GM23338 (cell line): ENCODE measurements at regions not wholly inside any gene's neighbourhood (a gene's known extent, or its start where the extent isn't known, plus 50 kb on each side); places are given as distances from the start of the nearest gene placed in this dataset.
A peak's percentile ranks its signal among the peaks of the same experiment; 100 is the strongest.

Source experiments
- ATAC-seq: fragments of 200-7000 bp; cut with Tn5 transposase; 3 replicates; pipeline ENCODE4 v1.9.1; 2020
- DNase-seq: peaks from one replicate; pipeline ENCODE4 v3.0.0-alpha.2; 2015; ENCODE audit warnings: low spot score
- H2AFZ ChIP-seq: fragments of 200-600 bp; sonication (generic); 2 replicates; pipeline ENCODE4 v1.8.0; 2016; ENCODE audit warnings: antibody characterized with exemption, mild to moderate bottlenecking, moderate library complexity
- H3F3A ChIP-seq: fragments of 200-600 bp; sonication (generic); replicated peaks from 2 replicates; pipeline ENCODE4 v1.8.0; 2017; ENCODE audit warnings: antibody characterized with exemption, mixed run types, low read depth
- H3K27ac ChIP-seq: fragments of 200-600 bp; sonication (generic); 2 replicates; pipeline ENCODE4 v1.6.1; 2016; ENCODE audit warnings: low read depth
- H3K27me3 ChIP-seq: fragments of 200-600 bp; sonication (generic); 2 replicates; pipeline ENCODE4 v1.8.0; 2016; ENCODE audit warnings: mild to moderate bottlenecking, mixed run types, moderate library complexity; ENCODE audit not compliant: insufficient read depth
- H3K36me3 ChIP-seq: fragments of 200-600 bp; sonication (generic); 2 replicates; pipeline ENCODE4 v1.8.0; 2016; ENCODE audit warnings: mild to moderate bottlenecking; ENCODE audit not compliant: insufficient read depth
- H3K4me1 ChIP-seq: fragments of 200-600 bp; sonication (generic); 2 replicates; pipeline ENCODE4 v1.8.0; 2016; ENCODE audit warnings: mild to moderate bottlenecking, moderate library complexity; ENCODE audit not compliant: insufficient read depth
- H3K4me2 ChIP-seq: fragments of 200-600 bp; sonication (generic); 2 replicates; pipeline ENCODE4 v1.7.1; 2017; ENCODE audit warnings: mixed run types
- H3K4me3 ChIP-seq: fragments of 200-600 bp; sonication (generic); 2 replicates; pipeline ENCODE4 v1.6.1; 2016; ENCODE audit warnings: mixed run types
- H3K79me2 ChIP-seq: fragments of 200-600 bp; sonication (generic); replicated peaks from 2 replicates; pipeline ENCODE4 v1.8.0; 2017; ENCODE audit warnings: mild to moderate bottlenecking; ENCODE audit not compliant: insufficient read depth
- H3K9me2 ChIP-seq: fragments of 200-600 bp; sonication (generic); 2 replicates; pipeline ENCODE4 v1.8.0; 2017; ENCODE audit not compliant: insufficient read depth
- H4K20me1 ChIP-seq: fragments of 200-600 bp; sonication (generic); replicated peaks from 2 replicates; pipeline ENCODE4 v1.8.0; 2017; ENCODE audit warnings: mild to moderate bottlenecking; ENCODE audit not compliant: insufficient read depth
- H3K27ac Mint-ChIP-seq: 2 replicates; pipeline ENCODE4 v1.8.0; 2020; ENCODE audit warnings: inconsistent platforms, mild to moderate bottlenecking, moderate library complexity, mixed read lengths
- H3K27me3 Mint-ChIP-seq: 3 replicates; pipeline ENCODE4 v1.8.0; 2022; ENCODE audit warnings: low read depth, mild to moderate bottlenecking, moderate library complexity, mixed read lengths, inconsistent platforms; ENCODE audit not compliant: insufficient read depth, poor library complexity
- H3K36me3 Mint-ChIP-seq: 3 replicates; pipeline ENCODE4 v1.8.0; 2021; ENCODE audit warnings: low read depth, mild to moderate bottlenecking, inconsistent platforms, moderate library complexity, mixed read lengths
- H3K4me1 Mint-ChIP-seq: 3 replicates; pipeline ENCODE4 v1.8.0; 2020; ENCODE audit warnings: mild to moderate bottlenecking, inconsistent platforms, mixed read lengths
- H3K4me3 Mint-ChIP-seq: 3 replicates; pipeline ENCODE4 v1.8.0; 2021; ENCODE audit warnings: moderate library complexity, mild to moderate bottlenecking, inconsistent platforms, mixed read lengths
- H3K9me3 Mint-ChIP-seq: 3 replicates; pipeline ENCODE4 v1.8.0; 2020; ENCODE audit warnings: moderate library complexity, mild to moderate bottlenecking, inconsistent platforms, mixed read lengths
- CREB1 ChIP-seq: fragments of 250-450 bp; sonication (Bioruptor Pico); IDR thresholded peaks from 2 replicates; pipeline ENCODE4 v1.5.0; 2020; ENCODE audit warnings: low read depth, mild to moderate bottlenecking, moderate library complexity
- CTCF ChIP-seq, 2 experiments: fragments of 200-600 bp in 1 of 2; sonication (generic) in 1 of 2; conservative IDR thresholded peaks; 2 replicates each; pipeline versions ENCODE4 v1.5.1 to v1.6.1; 2016 to 2017; ENCODE audit warnings: antibody characterized with exemption in 2 of 2, low read depth in 2 of 2, mild to moderate bottlenecking in 2 of 2, moderate library complexity in 1 of 2
- ETS1 ChIP-seq: IDR thresholded peaks from 2 replicates; pipeline ENCODE4 v1.6.1; 2016; ENCODE audit warnings: antibody characterized with exemption
- EZH2 ChIP-seq: fragments of 200-600 bp; sonication (generic); IDR thresholded peaks from one replicate; pipeline ENCODE4 v1.8.0; 2017; ENCODE audit warnings: antibody characterized with exemption, mild to moderate bottlenecking, low read depth; ENCODE audit not compliant: unreplicated experiment
- EZH2phosphoT487 ChIP-seq: fragments of 200-600 bp; sonication (generic); IDR thresholded peaks from one replicate; pipeline ENCODE4 v1.8.1; 2018; ENCODE audit warnings: antibody characterized with exemption; ENCODE audit not compliant: unreplicated experiment
- POLR2AphosphoS5 ChIP-seq: IDR thresholded peaks from 2 replicates; pipeline ENCODE4 v1.6.1; 2016; ENCODE audit warnings: antibody characterized with exemption, low read depth
- ZNF114 ChIP-seq: fragments of 250-450 bp; sonication (Bioruptor Pico); IDR thresholded peaks from 2 replicates; pipeline ENCODE4 v1.5.0; 2020; ENCODE audit warnings: mild to moderate bottlenecking, moderate library complexity
- ZNF331 ChIP-seq: fragments of 250-450 bp; sonication (Bioruptor Pico); IDR thresholded peaks from 2 replicates; pipeline ENCODE4 v1.5.0; 2020; ENCODE audit warnings: low read depth, mild to moderate bottlenecking, moderate library complexity
- TF ChIP-seq, protein P1 (sequence below): IDR thresholded peaks from one replicate; pipeline ENCODE4 v1.6.1; 2018; ENCODE audit warnings: antibody characterized with exemption; ENCODE audit not compliant: unreplicated experiment

- peaks cover 6% of the 10 kb centered on the region; the same call in 2 of the 3 replicates for H3K36me3 Mint-ChIP-seq
- H3K4me3 Mint-ChIP-seq = no peak overlapping the region
- peaks cover 6% of the 10 kb centered on the region; the same call in 1 of the 2 replicates for H3K9me2 ChIP-seq
- no peak for TF ChIP-seq ZNF114 (CRISPR knock-in tag)
- TF ChIP-seq CTCF (conservative IDR thresholded peaks at IDR 0.05; ENCODE audit: low read depth in 2 of 2) = peak in 1 of 2 experiments; percentile 48; a peak in 2 of 4 replicates
- peaks cover 2% of the 10 kb centered on the region for H3K27me3 Mint-ChIP-seq
- peak overlapping the region; percentile 78; the same call in 1 of the 2 replicates for H2AFZ ChIP-seq
- no peak overlapping the region for H3K4me2 ChIP-seq
- H3F3A ChIP-seq = no peaks in the 10 kb centered on the region
- no peak overlapping the region for H3K27ac ChIP-seq
- H3K79me2 ChIP-seq = no peaks in the 10 kb centered on the region
- no peaks in the 10 kb centered on the region for H4K20me1 ChIP-seq
- peaks cover 16% of the 10 kb centered on the region for H3K9me3 Mint-ChIP-seq
- H3K4me1 Mint-ChIP-seq = no peaks in the 10 kb centered on the region
- no peaks in the 10 kb centered on the region for H3K4me1 ChIP-seq
- H3K4me3 ChIP-seq = no peak overlapping the region
- no peak for ATAC-seq
- H3K27ac Mint-ChIP-seq = no peak overlapping the region
- no peaks in the 10 kb centered on the region for H3K36me3 ChIP-seq
- no peaks in the 10 kb centered on the region for H3K27me3 ChIP-seq
- DNase-seq = peak; percentile 17
Measured at GRCh38 chr6:85372188-85372914, 77.5 kb upstream of the NT5E start.

GRCh38 chr6:85368631-85369030, 81.3 kb upstream of the NT5E start:
- no peaks in the 10 kb centered on the region for H3K9me2 ChIP-seq
- no peak overlapping the region for H3K27ac ChIP-seq
- Mint-ChIP-seq H3K27ac (no peak overlapping the region), H3K4me1 (no peaks in the 10 kb centered on the region), H3K4me3 (no peak overlapping the region), H3K36me3 (no peaks in the 10 kb centered on the region), H3K27me3 (no peaks in the 10 kb centered on the region), H3K9me3 (no peaks in the 10 kb centered on the region; the same call in 2 of the 3 replicates)
- no peaks in the 10 kb centered on the region for H3K4me1 ChIP-seq
- ATAC-seq (no peak), DNase-seq (no peak)
- no peaks in the 10 kb centered on the region for H3K79me2 ChIP-seq
- no peaks in the 10 kb centered on the region for H3K27me3 ChIP-seq
- H3K4me2 ChIP-seq = no peak overlapping the region
- no peaks in the 10 kb centered on the region for H4K20me1 ChIP-seq
- H3K4me3 ChIP-seq = no peak overlapping the region
- no peak for TF ChIP-seq ETS1
- H3F3A ChIP-seq = no peaks in the 10 kb centered on the region
- H3K36me3 ChIP-seq = no peaks in the 10 kb centered on the region
- no peak overlapping the region for H2AFZ ChIP-seq

GRCh38 chr6:85364344-85364743, 85.5 kb upstream of the NT5E start:
- DNase-seq (no peak), ATAC-seq (no peak)
- Histone ChIP-seq H3K9me2 (no peaks in the 10 kb centered on the region), H3F3A (no peaks in the 10 kb centered on the region), H4K20me1 (no peaks in the 10 kb centered on the region), H3K36me3 (no peaks in the 10 kb centered on the region), H3K27me3 (no peaks in the 10 kb centered on the region), H3K4me1 (no peaks in the 10 kb centered on the region), H3K27ac (no peak overlapping the region), H3K4me3 (no peak overlapping the region), H2AFZ (no peak overlapping the region), H3K4me2 (no peak overlapping the region), H3K79me2 (no peaks in the 10 kb centered on the region)
- H3K4me3 Mint-ChIP-seq = no peak overlapping the region
- no peaks in the 10 kb centered on the region for H3K9me3 Mint-ChIP-seq
- H3K36me3 Mint-ChIP-seq = no peaks in the 10 kb centered on the region
- no peaks in the 10 kb centered on the region for H3K4me1 Mint-ChIP-seq
- H3K27ac Mint-ChIP-seq = no peak overlapping the region
- peaks cover 3% of the 10 kb centered on the region for H3K27me3 Mint-ChIP-seq
- TF ChIP-seq ZNF331 (no peak), POLR2AphosphoS5 (no peak), ETS1 (no peak), ZNF114 (CRISPR knock-in tag) (no peak), EZH2 (no peak), CREB1 (CRISPR knock-in tag) (no peak), EZH2phosphoT487 (no peak)
- TF ChIP-seq, protein P1, sequence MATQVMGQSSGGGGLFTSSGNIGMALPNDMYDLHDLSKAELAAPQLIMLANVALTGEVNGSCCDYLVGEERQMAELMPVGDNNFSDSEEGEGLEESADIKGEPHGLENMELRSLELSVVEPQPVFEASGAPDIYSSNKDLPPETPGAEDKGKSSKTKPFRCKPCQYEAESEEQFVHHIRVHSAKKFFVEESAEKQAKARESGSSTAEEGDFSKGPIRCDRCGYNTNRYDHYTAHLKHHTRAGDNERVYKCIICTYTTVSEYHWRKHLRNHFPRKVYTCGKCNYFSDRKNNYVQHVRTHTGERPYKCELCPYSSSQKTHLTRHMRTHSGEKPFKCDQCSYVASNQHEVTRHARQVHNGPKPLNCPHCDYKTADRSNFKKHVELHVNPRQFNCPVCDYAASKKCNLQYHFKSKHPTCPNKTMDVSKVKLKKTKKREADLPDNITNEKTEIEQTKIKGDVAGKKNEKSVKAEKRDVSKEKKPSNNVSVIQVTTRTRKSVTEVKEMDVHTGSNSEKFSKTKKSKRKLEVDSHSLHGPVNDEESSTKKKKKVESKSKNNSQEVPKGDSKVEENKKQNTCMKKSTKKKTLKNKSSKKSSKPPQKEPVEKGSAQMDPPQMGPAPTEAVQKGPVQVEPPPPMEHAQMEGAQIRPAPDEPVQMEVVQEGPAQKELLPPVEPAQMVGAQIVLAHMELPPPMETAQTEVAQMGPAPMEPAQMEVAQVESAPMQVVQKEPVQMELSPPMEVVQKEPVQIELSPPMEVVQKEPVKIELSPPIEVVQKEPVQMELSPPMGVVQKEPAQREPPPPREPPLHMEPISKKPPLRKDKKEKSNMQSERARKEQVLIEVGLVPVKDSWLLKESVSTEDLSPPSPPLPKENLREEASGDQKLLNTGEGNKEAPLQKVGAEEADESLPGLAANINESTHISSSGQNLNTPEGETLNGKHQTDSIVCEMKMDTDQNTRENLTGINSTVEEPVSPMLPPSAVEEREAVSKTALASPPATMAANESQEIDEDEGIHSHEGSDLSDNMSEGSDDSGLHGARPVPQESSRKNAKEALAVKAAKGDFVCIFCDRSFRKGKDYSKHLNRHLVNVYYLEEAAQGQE = no peak
